ENCODE measurements at regions not wholly inside any gene's neighbourhood (a gene's known extent, or its start where the extent isn't known, plus 50 kb on each side); places are given as distances from the start of the nearest gene placed in this dataset.

DNA sequence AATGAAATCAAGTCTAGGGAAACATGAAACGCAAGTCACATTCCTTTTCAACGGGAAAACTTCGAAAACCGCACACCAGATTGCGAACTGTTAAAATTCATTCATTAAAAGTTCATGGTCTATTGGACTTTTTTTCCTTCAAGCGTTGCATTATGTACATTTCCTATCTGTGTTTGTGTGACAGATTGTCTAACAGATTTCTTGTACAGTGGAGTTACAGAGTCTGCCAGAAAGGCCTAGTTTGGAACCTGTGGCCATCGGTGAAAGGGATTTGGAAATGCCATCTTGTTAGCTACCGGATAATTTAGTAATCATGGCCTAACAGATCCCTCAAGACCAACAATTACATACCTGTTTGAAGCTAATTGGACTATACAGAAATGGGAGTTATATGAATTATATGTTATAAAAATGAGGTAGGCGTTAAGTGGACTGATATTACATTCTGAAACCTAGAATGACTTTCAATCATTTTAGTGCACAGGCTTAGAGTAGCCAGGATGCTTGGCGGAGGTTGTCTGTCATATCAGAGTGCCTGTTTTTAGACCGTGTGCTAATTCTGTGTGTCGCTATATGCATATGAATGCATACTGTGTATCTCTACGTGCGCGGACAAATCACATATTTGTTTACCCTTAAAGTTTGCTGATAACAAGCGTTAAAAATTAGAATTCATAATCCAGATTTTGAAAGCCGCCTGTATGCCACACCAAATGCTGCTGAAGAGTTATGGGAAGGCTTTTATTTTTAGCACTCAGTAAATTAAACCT, 885.4 kb upstream of the RBFOX1 start (continued):
- TF ChIP-seq ZFP3 (tag by site-specific recombination; IDR thresholded peaks at IDR 0.05; ENCODE audit: low read depth), result no peak
- TF ChIP-seq BCL11A (tag by site-specific recombination; IDR thresholded peaks at IDR 0.05; ENCODE audit: low read depth), result no peak
- TF ChIP-seq ZNF184 (tag by site-specific recombination; IDR thresholded peaks at IDR 0.05), result no peak
- TF ChIP-seq ZSCAN30 (tag by site-specific recombination; IDR thresholded peaks at IDR 0.05), result no peak
- TF ChIP-seq ZNF121 (tag by site-specific recombination; IDR thresholded peaks at IDR 0.05), result no peak

DNA sequence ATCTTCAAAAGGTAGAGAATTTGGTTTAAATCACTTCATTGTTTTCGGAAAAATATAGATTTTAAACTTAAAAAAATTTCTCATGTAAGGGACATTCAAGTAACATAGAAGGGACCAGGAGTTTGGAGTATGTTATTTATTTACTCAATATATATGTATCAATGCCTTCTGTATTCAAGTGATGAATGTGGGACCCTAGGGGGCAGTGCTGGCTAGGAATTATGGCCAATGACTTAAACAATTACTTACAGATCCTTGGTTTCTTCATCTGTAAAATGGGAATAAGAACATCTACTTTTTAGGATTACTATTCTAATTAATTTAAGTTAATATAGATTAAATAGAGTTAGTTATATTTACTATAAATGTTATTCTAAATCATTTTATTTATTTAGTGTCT, 886.3 kb upstream of the RBFOX1 start:
- H3K27ac ChIP-seq (ENCODE audit: extremely low read depth, low read depth, low read length), result no peak overlapping the region
- no peaks in the 10 kb centered on the region for H3K9me3 ChIP-seq (ENCODE audit: control insufficient read depth, insufficient read depth, low read depth, low read length)
- TF ChIP-seq, protein P1, sequence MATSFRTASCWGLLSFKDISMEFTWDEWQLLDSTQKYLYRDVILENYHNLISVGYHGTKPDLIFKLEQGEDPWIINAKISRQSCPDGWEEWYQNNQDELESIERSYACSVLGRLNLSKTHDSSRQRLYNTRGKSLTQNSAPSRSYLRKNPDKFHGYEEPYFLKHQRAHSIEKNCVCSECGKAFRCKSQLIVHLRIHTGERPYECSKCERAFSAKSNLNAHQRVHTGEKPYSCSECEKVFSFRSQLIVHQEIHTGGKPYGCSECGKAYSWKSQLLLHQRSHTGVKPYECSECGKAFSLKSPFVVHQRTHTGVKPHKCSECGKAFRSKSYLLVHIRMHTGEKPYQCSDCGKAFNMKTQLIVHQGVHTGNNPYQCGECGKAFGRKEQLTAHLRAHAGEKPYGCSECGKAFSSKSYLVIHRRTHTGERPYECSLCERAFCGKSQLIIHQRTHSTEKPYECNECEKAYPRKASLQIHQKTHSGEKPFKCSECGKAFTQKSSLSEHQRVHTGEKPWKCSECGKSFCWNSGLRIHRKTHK (tag by site-specific recombination; IDR thresholded peaks at IDR 0.05), result no peak
- TF ChIP-seq ZNF510 (tag by site-specific recombination; IDR thresholded peaks at IDR 0.05; ENCODE audit: insufficient replicate concordance) (no peak), SP2 (tag by site-specific recombination; IDR thresholded peaks at IDR 0.05) (no peak), ZNF121 (tag by site-specific recombination; IDR thresholded peaks at IDR 0.05) (no peak), ZNF585B (tag by site-specific recombination; IDR thresholded peaks at IDR 0.05) (no peak), MYNN (tag by site-specific recombination; IDR thresholded peaks at IDR 0.05; ENCODE audit: borderline replicate concordance) (no peak)
- TF ChIP-seq, protein P2, sequence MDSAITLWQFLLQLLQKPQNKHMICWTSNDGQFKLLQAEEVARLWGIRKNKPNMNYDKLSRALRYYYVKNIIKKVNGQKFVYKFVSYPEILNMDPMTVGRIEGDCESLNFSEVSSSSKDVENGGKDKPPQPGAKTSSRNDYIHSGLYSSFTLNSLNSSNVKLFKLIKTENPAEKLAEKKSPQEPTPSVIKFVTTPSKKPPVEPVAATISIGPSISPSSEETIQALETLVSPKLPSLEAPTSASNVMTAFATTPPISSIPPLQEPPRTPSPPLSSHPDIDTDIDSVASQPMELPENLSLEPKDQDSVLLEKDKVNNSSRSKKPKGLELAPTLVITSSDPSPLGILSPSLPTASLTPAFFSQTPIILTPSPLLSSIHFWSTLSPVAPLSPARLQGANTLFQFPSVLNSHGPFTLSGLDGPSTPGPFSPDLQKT (IDR thresholded peaks at IDR 0.05; ENCODE audit: borderline replicate concordance, low read depth, low read length), result no peak
- TF ChIP-seq, protein P3, sequence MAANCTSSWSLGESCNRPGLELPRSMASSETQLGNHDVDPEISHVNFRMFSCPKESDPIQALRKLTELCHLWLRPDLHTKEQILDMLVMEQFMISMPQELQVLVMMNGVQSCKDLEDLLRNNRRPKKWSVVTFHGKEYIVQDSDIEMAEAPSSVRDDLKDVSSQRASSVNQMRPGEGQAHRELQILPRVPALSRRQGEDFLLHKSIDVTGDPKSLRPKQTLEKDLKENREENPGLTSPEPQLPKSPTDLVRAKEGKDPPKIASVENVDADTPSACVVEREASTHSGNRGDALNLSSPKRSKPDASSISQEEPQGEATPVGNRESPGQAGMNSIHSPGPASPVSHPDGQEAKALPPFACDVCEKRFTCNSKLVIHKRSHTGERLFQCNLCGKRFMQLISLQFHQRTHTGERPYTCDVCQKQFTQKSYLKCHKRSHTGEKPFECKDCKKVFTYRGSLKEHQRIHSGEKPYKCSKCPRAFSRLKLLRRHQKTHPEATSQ (tag by site-specific recombination; IDR thresholded peaks at IDR 0.05), result no peak
- TF ChIP-seq, protein P4, sequence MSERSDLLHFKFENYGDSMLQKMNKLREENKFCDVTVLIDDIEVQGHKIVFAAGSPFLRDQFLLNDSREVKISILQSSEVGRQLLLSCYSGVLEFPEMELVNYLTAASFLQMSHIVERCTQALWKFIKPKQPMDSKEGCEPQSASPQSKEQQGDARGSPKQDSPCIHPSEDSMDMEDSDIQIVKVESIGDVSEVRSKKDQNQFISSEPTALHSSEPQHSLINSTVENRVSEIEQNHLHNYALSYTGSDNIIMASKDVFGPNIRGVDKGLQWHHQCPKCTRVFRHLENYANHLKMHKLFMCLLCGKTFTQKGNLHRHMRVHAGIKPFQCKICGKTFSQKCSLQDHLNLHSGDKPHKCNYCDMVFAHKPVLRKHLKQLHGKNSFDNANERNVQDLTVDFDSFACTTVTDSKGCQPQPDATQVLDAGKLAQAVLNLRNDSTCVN (tag by site-specific recombination; optimal IDR thresholded peaks at IDR 0.05), result no peak
- TF ChIP-seq, protein P5, sequence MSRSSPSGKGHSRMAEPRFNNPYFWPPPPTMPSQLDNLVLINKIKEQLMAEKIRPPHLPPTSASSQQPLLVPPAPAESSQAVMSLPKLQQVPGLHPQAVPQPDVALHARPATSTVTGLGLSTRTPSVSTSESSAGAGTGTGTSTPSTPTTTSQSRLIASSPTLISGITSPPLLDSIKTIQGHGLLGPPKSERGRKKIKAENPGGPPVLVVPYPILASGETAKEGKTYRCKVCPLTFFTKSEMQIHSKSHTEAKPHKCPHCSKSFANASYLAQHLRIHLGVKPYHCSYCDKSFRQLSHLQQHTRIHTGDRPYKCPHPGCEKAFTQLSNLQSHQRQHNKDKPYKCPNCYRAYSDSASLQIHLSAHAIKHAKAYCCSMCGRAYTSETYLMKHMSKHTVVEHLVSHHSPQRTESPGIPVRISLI (tag by site-specific recombination; IDR thresholded peaks at IDR 0.05), result no peak
- POLR2A ChIA-PET, result no interaction called here
- no peaks in the 10 kb centered on the region for H3K4me1 ChIP-seq (ENCODE audit: control insufficient read depth, insufficient read depth, low read length)
- H3K36me3 ChIP-seq (ENCODE audit: control insufficient read depth in 2 of 2, insufficient read depth in 1 of 2, low read length in 2 of 2), result no peaks in the 10 kb centered on the region
- no peak overlapping the region for H3K4me3 ChIP-seq (ENCODE audit: low read depth, low read length)
- CTCF ChIA-PET, result no interaction called here

DNA sequence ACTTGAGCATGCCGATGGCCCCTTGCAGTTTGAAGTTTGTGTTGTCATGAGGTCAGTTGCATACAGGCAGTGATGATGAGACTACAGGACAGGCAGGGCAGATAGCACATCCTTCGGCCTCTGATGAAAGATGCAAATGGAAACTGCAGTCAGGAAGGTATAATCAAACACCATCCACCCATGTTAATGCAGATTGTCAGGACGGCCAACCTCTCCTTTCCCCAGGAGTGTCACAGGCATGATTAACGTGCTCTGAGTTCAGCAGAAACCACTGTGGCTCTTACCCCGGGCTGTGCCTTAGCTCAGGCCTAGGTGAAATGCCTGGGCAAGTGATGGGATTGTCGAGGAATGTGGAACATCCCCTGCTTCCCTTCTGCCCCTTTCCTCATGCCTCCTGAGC, 893.5 kb upstream of the RBFOX1 start:
- no peak overlapping the region for H3K27ac ChIP-seq (ENCODE audit: extremely low read depth, low read depth, low read length)
- H3K4me1 ChIP-seq (ENCODE audit: control insufficient read depth, insufficient read depth, low read length), result no peaks in the 10 kb centered on the region
- no peak overlapping the region for H3K4me3 ChIP-seq (ENCODE audit: low read depth, low read length)
- ChIA-PET POLR2A (no interaction called here), CTCF (no interaction called here)
- no peaks in the 10 kb centered on the region for H3K36me3 ChIP-seq (ENCODE audit: control insufficient read depth in 2 of 2, insufficient read depth in 1 of 2, low read length in 2 of 2)
- H3K9me3 ChIP-seq (ENCODE audit: control insufficient read depth, insufficient read depth, low read depth, low read length), result no peaks in the 10 kb centered on the region
- TF ChIP-seq, protein P6, sequence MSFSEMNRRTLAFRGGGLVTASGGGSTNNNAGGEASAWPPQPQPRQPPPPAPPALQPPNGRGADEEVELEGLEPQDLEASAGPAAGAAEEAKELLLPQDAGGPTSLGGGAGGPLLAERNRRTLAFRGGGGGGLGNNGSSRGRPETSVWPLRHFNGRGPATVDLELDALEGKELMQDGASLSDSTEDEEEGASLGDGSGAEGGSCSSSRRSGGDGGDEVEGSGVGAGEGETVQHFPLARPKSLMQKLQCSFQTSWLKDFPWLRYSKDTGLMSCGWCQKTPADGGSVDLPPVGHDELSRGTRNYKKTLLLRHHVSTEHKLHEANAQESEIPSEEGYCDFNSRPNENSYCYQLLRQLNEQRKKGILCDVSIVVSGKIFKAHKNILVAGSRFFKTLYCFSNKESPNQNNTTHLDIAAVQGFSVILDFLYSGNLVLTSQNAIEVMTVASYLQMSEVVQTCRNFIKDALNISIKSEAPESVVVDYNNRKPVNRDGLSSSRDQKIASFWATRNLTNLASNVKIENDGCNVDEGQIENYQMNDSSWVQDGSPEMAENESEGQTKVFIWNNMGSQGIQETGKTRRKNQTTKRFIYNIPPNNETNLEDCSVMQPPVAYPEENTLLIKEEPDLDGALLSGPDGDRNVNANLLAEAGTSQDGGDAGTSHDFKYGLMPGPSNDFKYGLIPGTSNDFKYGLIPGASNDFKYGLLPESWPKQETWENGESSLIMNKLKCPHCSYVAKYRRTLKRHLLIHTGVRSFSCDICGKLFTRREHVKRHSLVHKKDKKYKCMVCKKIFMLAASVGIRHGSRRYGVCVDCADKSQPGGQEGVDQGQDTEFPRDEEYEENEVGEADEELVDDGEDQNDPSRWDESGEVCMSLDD (tag by site-specific recombination; IDR thresholded peaks at IDR 0.05), result no peak
- TF ChIP-seq ZBTB20 (tag by site-specific recombination; IDR thresholded peaks at IDR 0.05), result no peak
- TF ChIP-seq RBAK (tag by site-specific recombination; IDR thresholded peaks at IDR 0.05), result no peak
- TF ChIP-seq, protein P7, sequence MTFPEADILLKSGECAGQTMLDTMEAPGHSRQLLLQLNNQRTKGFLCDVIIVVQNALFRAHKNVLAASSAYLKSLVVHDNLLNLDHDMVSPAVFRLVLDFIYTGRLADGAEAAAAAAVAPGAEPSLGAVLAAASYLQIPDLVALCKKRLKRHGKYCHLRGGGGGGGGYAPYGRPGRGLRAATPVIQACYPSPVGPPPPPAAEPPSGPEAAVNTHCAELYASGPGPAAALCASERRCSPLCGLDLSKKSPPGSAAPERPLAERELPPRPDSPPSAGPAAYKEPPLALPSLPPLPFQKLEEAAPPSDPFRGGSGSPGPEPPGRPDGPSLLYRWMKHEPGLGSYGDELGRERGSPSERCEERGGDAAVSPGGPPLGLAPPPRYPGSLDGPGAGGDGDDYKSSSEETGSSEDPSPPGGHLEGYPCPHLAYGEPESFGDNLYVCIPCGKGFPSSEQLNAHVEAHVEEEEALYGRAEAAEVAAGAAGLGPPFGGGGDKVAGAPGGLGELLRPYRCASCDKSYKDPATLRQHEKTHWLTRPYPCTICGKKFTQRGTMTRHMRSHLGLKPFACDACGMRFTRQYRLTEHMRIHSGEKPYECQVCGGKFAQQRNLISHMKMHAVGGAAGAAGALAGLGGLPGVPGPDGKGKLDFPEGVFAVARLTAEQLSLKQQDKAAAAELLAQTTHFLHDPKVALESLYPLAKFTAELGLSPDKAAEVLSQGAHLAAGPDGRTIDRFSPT (tag by site-specific recombination; IDR thresholded peaks at IDR 0.05), result no peak
- no peak for TF ChIP-seq ZBTB1 (tag by site-specific recombination; IDR thresholded peaks at IDR 0.05)
- TF ChIP-seq ZNF223 (tag by site-specific recombination; IDR thresholded peaks at IDR 0.05), result no peak
- TF ChIP-seq ZNF560 (tag by site-specific recombination; IDR thresholded peaks at IDR 0.05; ENCODE audit: borderline replicate concordance), result no peak

All from HEK293 (cell line).